HG03108 (cell line): ENCODE measurements at regions not wholly inside any gene's neighbourhood (a gene's known extent, or its start where the extent isn't known, plus 50 kb on each side); places are given as distances from the start of the nearest gene placed in this dataset.

Experiments used
- ATAC-seq: cut with Tn5 transposase; IDR thresholded peaks from one replicate; pipeline ENCODE4 v1.9.1; 2021; ENCODE audit warnings: moderate library complexity; ENCODE audit not compliant: unreplicated experiment

DNA sequence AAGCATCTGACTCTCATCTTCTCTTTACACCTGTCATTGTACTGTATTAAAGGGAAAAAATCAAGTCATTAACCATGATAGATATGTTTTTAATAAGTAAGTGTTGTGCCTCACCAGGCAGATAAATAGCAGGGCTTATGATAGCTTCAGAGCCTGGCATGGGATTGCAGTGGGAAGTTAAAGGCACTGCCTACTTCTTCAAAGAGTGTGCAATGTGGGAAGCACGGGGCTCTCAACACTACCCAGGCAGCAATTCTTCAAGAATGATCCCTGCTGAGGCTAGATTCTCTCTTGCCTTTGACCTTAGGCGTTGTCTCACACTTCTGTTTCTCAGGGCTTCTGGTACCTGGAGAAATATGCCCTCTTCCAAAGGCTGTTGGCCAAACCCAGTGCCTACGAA is 297.3 kb downstream of the MAF start:
- no peak for ATAC-seq

DNA sequence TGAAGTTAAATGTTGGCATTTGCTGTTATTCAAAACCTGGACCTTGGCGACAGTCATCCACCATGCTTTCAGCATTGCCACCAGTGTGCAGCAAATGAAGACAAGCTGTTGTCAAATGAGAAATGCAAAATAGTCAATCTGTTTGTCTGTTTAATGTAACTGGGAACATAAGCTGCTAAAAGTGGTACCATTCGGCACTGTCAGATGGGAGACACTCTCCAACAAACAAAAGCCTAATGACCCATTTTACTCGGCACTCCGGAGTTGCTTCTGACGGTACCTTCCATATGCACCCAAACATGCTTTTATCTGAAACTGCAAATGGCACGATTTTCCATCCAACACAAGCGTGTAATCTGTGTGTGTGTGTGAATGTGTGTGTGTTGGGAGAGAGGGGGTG is 297.8 kb downstream of the MAF start:
- ATAC-seq = no peak

DNA sequence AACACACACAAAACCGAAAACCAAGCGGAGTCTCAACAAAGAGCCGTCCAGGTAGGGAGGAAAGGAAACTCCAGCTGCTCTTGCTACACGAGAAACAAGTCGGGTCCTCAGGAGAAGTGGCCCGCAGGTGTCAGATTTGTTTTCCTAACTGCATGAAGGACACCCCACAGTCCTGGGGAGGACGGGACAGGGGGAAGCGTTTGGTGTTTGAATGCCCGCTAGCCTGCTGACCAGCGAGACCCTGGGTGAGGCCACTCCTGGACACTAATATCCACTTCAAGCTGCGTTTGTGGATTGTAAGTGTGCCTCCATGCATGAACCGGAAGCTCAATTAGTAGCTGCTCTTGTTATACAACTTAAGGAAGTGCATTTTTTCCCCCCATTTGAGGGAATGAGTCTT is 299.5 kb downstream of the MAF start:
- no peak for ATAC-seq

DNA sequence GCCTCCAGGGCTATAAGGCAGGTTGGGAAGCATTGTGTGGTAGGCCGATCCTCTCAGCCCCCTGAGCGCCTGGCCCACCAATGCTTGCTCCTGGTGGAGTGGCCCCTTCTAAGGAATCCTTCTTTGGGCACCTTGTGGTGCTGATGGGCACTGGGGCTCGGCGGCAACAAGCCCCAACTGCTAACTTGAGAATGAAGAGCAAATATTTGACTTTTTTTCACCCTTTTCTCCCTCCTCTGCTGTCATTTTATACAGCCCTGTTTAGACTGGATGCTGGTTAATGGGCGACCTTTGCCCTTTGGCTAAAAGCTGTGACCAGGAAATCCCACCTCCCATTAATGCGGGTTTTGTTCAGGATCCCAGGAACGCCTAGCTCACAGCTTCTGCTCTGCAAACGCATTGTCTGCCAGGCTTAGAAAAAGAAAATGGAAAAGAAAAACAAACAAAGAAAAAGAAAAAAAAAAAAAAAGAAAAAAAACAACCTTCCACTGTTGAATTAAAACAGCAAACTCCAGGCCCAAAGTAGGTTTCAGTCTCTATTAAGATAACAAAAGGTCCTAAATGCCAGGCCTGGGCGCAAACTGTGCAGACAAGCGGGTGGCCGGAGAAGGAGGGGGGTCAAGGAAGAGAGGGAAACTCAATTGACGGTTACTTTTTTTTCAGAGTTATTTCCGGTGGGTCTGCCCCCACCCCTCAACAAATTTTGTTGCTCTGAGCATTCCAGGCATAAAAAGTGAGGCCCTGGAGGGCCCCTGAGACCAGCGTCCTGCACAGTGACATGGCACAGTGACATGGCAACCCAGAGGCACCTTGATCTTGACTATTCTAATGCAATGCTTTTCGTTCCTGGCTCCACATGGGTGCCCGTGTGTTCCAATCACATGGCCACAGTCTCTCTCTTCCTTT is 301.4 kb downstream of the MAF start:
- no peak for ATAC-seq

DNA sequence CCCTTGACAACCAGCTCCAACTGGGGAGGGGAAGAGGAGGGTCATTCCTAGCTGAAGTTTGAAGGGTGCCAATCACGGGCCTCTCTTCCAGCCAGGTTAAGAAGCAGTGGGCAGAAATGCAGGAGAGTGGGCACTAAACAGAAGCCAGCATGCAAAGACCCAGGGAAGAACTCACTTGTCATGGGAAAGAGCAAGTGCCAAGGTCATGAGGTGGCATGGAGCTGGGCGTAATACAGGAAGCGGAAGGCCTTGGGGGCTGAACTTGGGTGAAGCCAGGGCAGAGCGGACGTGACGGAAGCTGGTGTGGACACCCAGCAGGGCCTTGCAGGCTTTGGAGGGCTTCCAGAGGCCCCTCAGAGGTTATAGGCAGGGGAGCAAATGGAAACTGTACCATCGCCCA is 302.1 kb downstream of the MAF start:
- no peak for ATAC-seq

DNA sequence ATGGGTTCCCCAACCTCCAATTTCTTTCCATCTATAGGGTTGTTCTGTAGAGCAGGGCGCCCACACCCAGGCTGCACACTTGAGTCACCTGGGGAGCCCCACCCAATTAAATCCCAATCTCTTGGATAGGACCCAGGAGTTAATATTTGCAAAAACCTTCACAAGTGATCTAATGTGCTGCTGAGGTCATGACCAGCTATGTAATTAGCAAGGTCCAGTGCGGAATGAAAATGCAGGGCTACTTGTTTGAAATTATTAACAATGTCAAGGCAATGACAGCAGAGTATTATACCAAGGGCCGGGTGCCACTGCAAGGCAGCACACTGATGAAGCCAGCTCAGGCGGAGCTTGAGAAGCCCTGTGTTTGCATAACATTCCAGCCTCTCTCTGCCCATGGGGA is 302.7 kb downstream of the MAF start:
- no peak for ATAC-seq

DNA sequence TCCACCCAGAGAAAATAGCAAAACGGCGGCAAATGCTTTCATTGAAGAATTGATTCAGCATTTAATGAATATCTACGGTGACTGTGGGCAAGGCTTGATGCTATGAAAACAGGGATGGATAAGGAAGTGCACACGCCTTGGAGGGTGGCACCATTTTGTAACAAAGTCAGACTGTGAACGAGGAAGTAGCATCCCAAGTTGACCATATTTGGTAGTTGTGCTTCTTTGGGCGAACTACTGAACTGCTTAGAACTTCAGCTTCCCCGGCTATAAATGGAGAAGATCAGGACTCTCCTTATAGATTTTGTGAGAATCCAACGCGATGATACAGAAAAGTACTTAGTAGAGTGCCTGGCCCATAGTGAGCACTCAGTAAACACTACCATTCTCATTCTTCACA is 303.2 kb downstream of the MAF start:
- ATAC-seq = no peak

DNA sequence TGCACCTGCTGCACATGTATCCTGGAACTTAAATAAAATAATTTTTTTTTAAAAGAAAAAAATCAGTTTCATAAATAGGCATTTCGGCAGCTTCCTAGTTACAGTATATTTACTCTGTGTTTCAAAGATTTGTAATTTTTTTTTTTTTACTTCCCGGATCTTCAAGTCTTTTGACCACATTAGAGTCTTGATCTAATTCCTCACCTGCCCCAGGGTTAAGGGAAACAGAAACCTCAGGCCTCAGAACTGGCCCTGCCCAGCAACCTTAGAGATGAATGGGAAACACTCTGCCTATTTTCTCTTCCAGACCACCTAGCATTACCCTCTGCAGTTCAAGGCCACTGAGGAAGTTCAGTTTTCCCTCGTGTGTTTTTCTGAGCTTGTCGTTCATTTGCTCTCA is 304.0 kb downstream of the MAF start:
- no peak for ATAC-seq

DNA sequence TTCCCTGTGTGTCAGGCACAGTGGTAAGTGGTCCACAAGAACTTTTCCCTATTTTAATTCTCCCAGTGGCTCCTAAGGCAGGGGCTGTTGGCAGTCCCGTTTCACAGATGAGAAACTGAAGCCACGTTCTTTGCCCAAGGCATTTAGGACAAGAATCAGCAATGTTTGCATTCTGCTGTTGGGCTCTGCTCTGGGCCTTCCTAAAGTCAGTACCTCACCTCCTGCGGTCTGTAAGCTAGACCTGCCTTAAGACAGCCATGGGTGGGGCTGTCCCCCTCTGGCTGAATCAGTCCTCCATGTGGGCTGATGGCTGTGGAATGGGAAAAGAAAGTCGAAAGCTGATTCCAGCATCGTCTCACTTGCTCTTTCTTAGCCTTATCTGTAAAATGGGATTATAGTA is 304.8 kb downstream of the MAF start:
- ATAC-seq = no peak

DNA sequence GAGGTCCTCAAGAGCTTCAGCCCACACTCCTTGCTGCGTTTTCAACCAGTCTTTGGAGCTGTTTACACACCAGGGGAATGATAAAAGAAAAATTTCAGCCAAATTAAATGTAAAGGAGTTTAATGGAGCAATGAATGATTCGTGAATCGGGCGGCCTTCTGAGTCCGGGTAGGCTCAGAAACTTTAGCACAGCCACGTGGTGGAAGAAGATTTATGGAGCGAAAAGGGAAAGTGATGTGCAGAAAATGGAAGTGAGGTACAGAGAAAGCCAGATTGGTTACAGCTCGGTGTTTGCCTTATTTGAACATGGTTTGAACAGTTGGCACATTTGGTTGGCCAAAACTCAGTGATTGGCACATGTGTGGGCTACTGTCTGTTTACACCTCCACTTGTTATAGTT is 305.4 kb downstream of the MAF start:
- no peak for ATAC-seq

DNA sequence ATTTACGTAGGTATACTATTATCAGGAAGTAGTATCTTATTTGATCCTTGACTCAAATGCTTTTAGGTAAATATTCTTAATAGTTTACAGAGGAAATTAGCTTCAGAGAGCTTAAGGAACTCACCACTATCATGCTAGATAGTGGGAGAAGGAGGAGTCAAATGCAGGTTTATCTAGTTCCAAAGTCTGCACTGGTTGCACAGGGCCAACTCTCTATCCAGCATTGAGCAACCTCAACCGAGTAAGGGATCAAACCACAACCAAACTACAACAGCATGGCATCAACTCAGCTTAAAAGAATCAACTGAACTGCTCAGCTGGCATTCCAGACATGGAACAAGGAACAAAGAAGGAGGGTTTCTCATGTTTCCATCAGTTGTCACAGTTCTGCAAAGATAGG is 306.0 kb downstream of the MAF start:
- no peak for ATAC-seq

DNA sequence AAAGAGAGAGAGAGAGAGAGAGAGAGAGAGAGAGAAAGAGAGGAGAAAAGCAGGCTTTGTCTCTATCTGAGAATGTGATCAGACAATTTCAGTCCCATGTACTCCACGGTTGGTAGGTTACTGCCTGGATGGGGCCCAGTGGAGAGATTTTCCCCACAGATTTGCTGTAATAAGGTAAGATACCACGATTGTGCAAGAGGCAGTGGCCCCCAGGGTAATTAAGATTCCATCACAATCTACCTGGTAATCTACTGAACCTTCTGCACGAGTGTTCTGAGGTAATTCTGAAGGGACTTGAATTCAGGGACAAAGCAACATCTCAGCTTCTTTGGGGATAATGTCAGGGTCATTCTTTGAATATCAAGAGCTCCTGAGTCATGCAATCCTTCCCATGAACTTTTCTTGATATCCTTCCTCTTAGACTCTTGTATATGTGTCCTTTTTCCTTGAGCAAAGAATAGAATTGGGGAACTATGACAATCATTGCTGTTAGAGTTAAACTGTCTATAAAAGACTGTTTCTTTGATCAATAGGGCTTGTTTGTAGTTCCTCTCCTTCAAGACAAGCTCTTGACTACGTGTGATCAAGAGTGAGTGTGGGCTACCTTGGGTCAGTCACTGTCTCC is 306.6 kb downstream of the MAF start:
- ATAC-seq = no peak

DNA sequence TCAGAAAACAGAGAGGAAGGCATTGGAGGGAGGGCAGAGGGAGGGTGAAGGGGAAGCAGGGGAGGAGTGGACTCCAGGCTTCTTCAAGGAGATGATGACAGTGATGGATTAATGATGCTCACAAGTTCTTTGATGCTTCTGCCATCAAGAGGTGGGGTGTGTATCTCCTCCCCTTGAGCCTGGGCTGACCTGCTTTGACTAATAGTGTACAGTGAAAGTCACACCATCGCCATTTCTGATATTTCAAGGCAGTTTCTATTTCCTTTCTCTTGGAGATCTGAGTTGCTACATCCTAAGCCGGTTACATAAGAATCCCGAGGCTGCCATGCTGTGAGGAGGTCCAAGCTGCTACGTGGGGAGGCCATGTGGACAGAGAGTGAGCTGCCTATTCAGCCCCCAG is 312.5 kb downstream of the MAF start:
- no peak for ATAC-seq

DNA sequence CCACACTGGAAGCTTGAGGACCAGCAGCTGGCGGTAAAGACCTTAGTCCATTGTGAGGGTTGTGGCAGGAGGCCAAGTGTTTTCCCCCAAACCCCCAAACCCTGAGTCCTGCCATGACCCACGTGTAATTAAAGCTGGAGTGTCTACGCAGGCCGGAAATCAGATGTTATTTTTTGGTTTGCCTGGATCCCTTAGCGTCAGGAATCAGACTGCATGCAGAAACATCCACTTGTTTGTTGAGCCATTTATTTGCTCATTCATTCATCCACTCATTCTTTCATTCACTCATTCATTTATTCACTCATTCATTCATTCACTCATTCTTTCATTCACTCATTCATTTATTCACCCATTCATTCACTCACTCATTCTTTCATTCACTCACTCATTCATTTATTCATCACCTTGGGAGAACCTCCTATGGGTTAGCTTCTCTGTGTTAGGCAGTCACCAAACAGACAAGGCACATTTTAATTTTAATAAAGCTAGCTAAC is 313.1 kb downstream of the MAF start:
- no peak for ATAC-seq

DNA sequence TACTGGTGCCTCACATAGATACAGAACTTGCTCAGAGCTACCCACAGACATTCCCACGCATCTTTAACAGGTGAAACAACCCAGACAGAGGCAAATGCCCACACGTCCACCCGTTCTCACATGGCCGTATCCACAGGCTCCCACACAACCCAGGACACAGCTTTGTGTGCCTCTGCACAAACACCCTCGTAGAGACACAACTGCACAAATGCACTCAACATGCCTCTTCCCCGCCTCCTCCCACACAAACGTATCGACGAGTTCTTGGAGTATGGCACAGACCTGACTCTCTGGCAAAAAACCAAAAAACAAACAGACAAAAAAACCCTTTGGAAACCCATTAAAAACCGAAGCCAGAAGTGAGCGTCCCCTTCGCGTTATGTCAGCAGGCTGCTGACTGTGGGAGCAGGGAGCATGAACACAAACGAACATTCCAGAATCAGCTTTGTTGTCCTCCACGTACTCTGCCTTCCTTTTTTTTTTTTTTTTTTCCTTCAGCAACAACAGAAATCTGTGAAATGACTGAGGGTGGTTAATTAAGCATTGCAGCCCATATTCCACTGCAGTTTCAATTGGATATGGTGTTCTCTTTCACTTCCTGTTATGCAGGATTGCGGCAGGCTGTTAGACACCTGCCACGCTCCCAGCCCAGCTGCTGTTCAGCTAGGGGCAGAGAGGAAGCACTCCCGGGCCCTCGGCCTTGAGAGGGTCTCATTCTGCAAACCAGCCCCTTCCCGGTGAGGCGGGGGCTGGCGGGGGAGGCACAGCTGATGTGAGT is 313.7 kb downstream of the MAF start:
- peak; percentile 97 for ATAC-seq

DNA sequence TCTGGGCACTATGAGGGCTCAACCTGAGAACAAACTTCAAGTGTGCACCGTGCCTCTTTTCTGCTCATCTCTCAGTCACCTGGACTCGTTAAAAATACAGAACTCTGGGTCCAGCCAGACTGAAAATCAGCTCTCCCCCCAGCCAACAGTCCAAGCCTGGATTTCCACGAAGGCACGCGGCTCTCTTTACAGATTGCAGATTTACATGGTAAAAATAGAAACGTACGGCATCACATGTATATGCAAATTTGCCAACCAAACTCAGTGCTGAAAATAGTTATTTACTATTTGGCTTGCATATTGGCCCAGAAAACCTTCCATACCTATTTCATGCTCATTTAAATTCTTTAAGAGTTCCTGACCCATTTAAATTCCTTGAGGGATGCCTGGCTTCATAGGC is 315.8 kb downstream of the MAF start:
- no peak for ATAC-seq

DNA sequence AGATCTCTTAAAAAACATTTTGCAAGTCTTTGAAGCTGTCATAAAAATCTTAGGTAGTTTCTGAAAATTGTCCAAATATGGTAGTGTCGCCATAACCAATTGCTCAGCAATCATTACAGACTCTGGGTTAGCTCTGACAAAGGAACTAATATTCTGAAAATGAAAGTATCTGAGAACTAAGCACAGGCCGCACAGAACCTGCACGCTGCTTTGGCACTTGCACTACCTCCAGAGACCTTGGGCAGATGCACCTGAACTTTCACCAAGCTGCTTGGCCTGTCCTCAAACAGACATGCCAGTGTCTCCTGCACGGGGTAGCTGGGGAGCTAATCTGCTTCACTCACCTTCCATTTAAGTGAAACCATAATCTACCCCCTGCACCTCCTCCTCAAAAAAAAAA is 317.0 kb downstream of the MAF start:
- no peak for ATAC-seq

DNA sequence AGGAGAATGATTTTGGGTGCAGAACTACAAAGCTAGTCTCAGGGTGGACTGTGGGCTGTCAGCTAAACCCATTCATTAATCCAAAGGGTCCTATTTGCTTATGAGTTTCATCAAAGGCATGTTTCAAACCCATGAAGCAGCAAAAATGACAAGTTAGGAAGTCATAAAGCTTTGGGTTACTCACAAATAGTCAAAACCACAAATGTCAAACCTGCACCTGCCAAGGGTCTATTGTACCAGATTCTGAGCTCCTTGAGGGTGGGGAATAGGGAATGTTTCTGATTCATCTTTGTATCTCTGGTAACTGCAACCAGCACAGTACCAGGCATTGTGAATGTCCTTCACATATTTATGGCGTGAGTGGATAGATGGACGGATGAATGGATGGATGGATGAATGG is 317.7 kb downstream of the MAF start:
- no peak for ATAC-seq

DNA sequence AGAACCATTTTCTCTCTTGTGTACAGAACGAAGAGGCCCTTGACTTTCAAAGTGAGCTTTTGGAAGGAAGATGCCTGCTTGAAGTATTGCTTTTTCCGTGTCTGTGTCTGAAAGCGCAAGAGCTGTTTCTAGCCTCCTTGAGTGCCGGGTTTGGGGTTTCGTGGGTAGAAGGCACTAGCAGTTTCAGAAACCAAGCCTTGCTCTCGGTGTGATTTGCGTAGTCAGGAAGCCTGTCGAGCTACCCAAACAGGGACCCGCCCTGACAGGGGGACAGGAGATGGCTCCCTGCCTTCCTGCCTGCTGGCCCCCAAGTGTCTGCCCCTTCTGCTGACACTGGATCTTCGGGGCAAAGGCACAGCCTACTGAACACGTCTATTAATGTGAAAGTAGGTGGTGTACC is 322.0 kb downstream of the MAF start:
- ATAC-seq = peak; percentile 66

DNA sequence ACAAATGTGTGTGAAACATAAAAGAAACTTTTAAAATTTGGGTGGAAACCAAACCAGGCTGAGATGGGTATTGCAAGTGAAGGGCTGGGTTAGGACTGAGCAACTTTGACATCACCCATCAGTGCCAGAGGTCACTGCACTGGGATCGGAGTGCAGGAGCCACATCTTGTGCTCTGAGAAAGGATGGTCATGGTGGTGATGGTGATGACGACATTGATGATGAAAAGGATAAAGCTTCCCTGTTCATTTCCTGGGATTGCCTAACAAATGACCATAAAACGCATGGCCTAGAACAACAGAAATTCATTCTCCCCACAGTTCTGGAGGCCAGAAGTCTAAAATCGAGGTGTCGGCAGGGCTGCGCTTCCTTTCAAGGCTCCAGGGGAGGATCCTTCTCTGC is 324.0 kb downstream of the MAF start:
- no peak for ATAC-seq

DNA sequence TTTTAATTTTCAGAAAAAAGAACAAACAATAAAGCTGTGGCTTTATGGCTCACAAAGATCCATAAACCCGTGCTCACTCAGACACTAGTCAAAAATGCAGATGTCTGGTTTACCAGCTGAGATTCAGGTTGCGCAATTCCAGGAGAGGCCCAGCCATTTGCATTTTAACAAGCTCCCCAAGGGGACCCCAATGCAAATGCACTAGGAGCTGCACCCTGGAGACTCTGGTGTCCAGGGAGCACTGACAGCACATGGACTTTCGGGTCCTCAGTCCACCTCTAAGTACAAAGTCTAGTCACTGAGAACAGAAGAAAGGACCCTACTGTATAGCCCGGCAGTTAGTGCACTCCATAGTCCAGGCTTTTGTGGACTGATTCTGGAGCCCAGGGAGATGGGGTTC is 326.3 kb downstream of the MAF start:
- no peak for ATAC-seq

DNA sequence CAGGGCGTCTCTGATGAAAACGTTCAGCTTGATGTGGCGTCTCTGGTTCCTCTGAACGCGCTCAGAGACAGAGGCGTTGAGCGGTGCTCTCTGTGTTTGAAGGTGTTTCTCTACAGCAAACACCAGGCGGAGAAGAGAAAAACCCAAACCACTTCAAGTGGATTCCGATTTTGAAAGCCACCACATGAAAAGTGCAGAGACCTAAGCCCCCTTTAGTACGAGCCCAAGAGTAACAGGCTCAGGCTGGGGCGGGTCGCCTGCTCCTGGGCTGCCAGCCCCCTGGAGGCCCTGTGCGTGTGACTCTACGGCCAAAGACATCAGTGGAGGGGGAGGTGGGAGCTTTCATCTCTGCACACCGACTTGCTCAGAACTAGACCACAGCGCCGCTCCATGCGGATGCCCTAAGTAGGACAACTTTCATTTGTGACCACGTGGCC is 328.4 kb downstream of the MAF start:
- ATAC-seq = no peak
